ENCODE measurements at regions not wholly inside any gene's neighbourhood (a gene's known extent, or its start where the extent isn't known, plus 50 kb on each side); places are given as distances from the start of the nearest gene placed in this dataset.

- Histone ChIP-seq H3K36me3 (replicated peaks in 1 of 2; ENCODE audit: control insufficient read depth in 1 of 2, insufficient read depth in 2 of 2, low read length in 1 of 2) (no peaks in the 10 kb centered on the region), H3K27ac (ENCODE audit: low read depth in 2 of 2, low read length in 1 of 2) (no peak overlapping the region), H3K4me2 (no peak overlapping the region), H3K9me2 (no peaks in the 10 kb centered on the region), H3K9ac (no peak overlapping the region), H2AFZ (ENCODE audit: low read depth) (no peak overlapping the region), H4K20me1 (ENCODE audit: insufficient read depth) (no peaks in the 10 kb centered on the region), H3K4me3 (ENCODE audit: low read depth in 2 of 2, low read length in 1 of 2) (no peak overlapping the region), H3F3A (replicated peaks; ENCODE audit: insufficient read depth) (no peaks in the 10 kb centered on the region), H3K4me1 (ENCODE audit: control insufficient read depth in 1 of 2, insufficient read depth in 2 of 2, low read depth in 1 of 2, low read length in 1 of 2) (no peaks in the 10 kb centered on the region), H3K79me2 (ENCODE audit: insufficient read depth) (no peaks in the 10 kb centered on the region), H3K27me3 (ENCODE audit: insufficient read depth) (no peaks in the 10 kb centered on the region), H3K9me3 (no peaks in the 10 kb centered on the region)
- POLR2A ChIA-PET: no interaction called here
- CTCF ChIA-PET: interaction anchor here (0.8 to 1.0 kb wide), 2 partner anchors 10 to 16 kb away, joined by 3 read pairs; no protein-coding TSS in a partner anchor
- 36% methylated on average over 2 of the region's 2 CpGs for WGBS (ENCODE audit: low lambda C conversion rate)
- no peak for DNase-seq
- TF ChIP-seq, protein P1, sequence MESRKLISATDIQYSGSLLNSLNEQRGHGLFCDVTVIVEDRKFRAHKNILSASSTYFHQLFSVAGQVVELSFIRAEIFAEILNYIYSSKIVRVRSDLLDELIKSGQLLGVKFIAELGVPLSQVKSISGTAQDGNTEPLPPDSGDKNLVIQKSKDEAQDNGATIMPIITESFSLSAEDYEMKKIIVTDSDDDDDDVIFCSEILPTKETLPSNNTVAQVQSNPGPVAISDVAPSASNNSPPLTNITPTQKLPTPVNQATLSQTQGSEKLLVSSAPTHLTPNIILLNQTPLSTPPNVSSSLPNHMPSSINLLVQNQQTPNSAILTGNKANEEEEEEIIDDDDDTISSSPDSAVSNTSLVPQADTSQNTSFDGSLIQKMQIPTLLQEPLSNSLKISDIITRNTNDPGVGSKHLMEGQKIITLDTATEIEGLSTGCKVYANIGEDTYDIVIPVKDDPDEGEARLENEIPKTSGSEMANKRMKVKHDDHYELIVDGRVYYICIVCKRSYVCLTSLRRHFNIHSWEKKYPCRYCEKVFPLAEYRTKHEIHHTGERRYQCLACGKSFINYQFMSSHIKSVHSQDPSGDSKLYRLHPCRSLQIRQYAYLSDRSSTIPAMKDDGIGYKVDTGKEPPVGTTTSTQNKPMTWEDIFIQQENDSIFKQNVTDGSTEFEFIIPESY (IDR thresholded peaks at IDR 0.05; ENCODE audit: borderline replicate concordance, low read depth): no peak
- TF ChIP-seq RXRA (IDR thresholded peaks at IDR 0.05; ENCODE audit: borderline replicate concordance, low read depth) (no peak), NRF1 (IDR thresholded peaks at IDR 0.05; ENCODE audit: low read depth, low read length) (no peak), POLR2AphosphoS5 (IDR thresholded peaks at IDR 0.05; ENCODE audit: low read depth, low read length) (no peak), EP300 (IDR thresholded peaks at IDR 0.05; ENCODE audit: borderline replicate concordance in 1 of 2, low read depth in 1 of 2, low read length in 1 of 2) (no peak), EZH2phosphoT487 (IDR thresholded peaks at IDR 0.05; ENCODE audit: borderline replicate concordance, low read depth) (no peak)
- TF ChIP-seq, protein P2, sequence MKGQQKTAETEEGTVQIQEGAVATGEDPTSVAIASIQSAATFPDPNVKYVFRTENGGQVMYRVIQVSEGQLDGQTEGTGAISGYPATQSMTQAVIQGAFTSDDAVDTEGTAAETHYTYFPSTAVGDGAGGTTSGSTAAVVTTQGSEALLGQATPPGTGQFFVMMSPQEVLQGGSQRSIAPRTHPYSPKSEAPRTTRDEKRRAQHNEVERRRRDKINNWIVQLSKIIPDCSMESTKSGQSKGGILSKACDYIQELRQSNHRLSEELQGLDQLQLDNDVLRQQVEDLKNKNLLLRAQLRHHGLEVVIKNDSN (IDR thresholded peaks at IDR 0.05; ENCODE audit: borderline replicate concordance, low read depth): no peak
Measured at GRCh38 chr6:119829006-119829405, 479.4 kb upstream of the MAN1A1 start.

- ChIA-PET POLR2A (no interaction called here), CTCF (no interaction called here)
- no peaks in the 10 kb centered on the region for H3F3A ChIP-seq (replicated peaks; ENCODE audit: insufficient read depth)
- H3K9me2 ChIP-seq: no peaks in the 10 kb centered on the region
- H3K9me3 ChIP-seq: no peaks in the 10 kb centered on the region
- H3K4me1 ChIP-seq (ENCODE audit: control insufficient read depth in 1 of 2, insufficient read depth in 2 of 2, low read depth in 1 of 2, low read length in 1 of 2): no peaks in the 10 kb centered on the region
- H3K36me3 ChIP-seq (replicated peaks in 1 of 2; ENCODE audit: control insufficient read depth in 1 of 2, insufficient read depth in 2 of 2, low read length in 1 of 2): no peaks in the 10 kb centered on the region
- H2AFZ ChIP-seq (ENCODE audit: low read depth): no peak overlapping the region
- TF ChIP-seq NRF1 (IDR thresholded peaks at IDR 0.05; ENCODE audit: low read depth, low read length): no peak
- TF ChIP-seq POLR2AphosphoS5 (IDR thresholded peaks at IDR 0.05; ENCODE audit: low read depth, low read length): no peak
- no peak for TF ChIP-seq ELF1 (IDR thresholded peaks at IDR 0.05)
- TF ChIP-seq TAF1 (IDR thresholded peaks at IDR 0.05; ENCODE audit: borderline replicate concordance, low read depth, low read length): no peak
- TF ChIP-seq EP300 (IDR thresholded peaks at IDR 0.05; ENCODE audit: borderline replicate concordance in 1 of 2, low read depth in 1 of 2, low read length in 1 of 2): no peak
- no peak for TF ChIP-seq FOXM1 (IDR thresholded peaks at IDR 0.05; ENCODE audit: low read depth)
- TF ChIP-seq, protein P3, sequence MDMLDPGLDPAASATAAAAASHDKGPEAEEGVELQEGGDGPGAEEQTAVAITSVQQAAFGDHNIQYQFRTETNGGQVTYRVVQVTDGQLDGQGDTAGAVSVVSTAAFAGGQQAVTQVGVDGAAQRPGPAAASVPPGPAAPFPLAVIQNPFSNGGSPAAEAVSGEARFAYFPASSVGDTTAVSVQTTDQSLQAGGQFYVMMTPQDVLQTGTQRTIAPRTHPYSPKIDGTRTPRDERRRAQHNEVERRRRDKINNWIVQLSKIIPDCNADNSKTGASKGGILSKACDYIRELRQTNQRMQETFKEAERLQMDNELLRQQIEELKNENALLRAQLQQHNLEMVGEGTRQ (IDR thresholded peaks at IDR 0.05; ENCODE audit: borderline replicate concordance, low read depth, low read length): no peak
- TF ChIP-seq, protein P4, sequence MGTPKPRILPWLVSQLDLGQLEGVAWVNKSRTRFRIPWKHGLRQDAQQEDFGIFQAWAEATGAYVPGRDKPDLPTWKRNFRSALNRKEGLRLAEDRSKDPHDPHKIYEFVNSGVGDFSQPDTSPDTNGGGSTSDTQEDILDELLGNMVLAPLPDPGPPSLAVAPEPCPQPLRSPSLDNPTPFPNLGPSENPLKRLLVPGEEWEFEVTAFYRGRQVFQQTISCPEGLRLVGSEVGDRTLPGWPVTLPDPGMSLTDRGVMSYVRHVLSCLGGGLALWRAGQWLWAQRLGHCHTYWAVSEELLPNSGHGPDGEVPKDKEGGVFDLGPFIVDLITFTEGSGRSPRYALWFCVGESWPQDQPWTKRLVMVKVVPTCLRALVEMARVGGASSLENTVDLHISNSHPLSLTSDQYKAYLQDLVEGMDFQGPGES (IDR thresholded peaks at IDR 0.05; ENCODE audit: low read depth, low read length): no peak
- TF ChIP-seq GATA2 (CRISPR knock-in tag; IDR thresholded peaks at IDR 0.05): no peak
- no peak for TF ChIP-seq CHD2 (IDR thresholded peaks at IDR 0.05; ENCODE audit: low read length, partially characterized antibody)
- no peak overlapping the region for H3K4me2 ChIP-seq
- no peaks in the 10 kb centered on the region for H4K20me1 ChIP-seq (ENCODE audit: insufficient read depth)
- no peak overlapping the region for H3K4me3 ChIP-seq (ENCODE audit: low read depth in 2 of 2, low read length in 1 of 2)
- WGBS (ENCODE audit: low lambda C conversion rate): 56% methylated on average over 3 of the region's 3 CpGs
- no peak overlapping the region for H3K27ac ChIP-seq (ENCODE audit: low read depth in 2 of 2, low read length in 1 of 2)
- no peak overlapping the region for H3K9ac ChIP-seq
- no peaks in the 10 kb centered on the region for H3K27me3 ChIP-seq (ENCODE audit: insufficient read depth)
- no peaks in the 10 kb centered on the region for H3K79me2 ChIP-seq (ENCODE audit: insufficient read depth)
- no peak for DNase-seq
Measured at GRCh38 chr6:119821380-119821779, 471.8 kb upstream of the MAN1A1 start.
